ENCODE measurements at regions not wholly inside any gene's neighbourhood (a gene's known extent, or its start where the extent isn't known, plus 50 kb on each side); places are given as distances from the start of the nearest gene placed in this dataset.

- Histone ChIP-seq H4K20me1 (ENCODE audit: insufficient read depth) (no peaks in the 10 kb centered on the region), H3K36me3 (replicated peaks in 1 of 2; ENCODE audit: control insufficient read depth in 1 of 2, insufficient read depth in 2 of 2, low read length in 1 of 2) (no peaks in the 10 kb centered on the region), H3K9me2 (no peaks in the 10 kb centered on the region), H3F3A (replicated peaks; ENCODE audit: insufficient read depth) (no peaks in the 10 kb centered on the region), H2AFZ (ENCODE audit: low read depth) (no peak overlapping the region), H3K9me3 (no peaks in the 10 kb centered on the region), H3K4me2 (no peak overlapping the region), H3K9ac (no peak overlapping the region), H3K27me3 (ENCODE audit: insufficient read depth) (no peaks in the 10 kb centered on the region), H3K4me1 (ENCODE audit: control insufficient read depth in 1 of 2, insufficient read depth in 2 of 2, low read depth in 1 of 2, low read length in 1 of 2) (no peaks in the 10 kb centered on the region), H3K79me2 (ENCODE audit: insufficient read depth) (no peaks in the 10 kb centered on the region), H3K4me3 (ENCODE audit: low read depth in 2 of 2, low read length in 1 of 2) (no peak overlapping the region), H3K27ac (ENCODE audit: low read depth in 2 of 2, low read length in 1 of 2) (no peak overlapping the region)
- DNase-seq: no peak
- TF ChIP-seq JUND (IDR thresholded peaks at IDR 0.05) (no peak), ZBTB33 (IDR thresholded peaks at IDR 0.05; ENCODE audit: borderline replicate concordance, low read depth) (no peak), NFIC (IDR thresholded peaks at IDR 0.05; ENCODE audit: borderline replicate concordance) (no peak), MXI1 (IDR thresholded peaks at IDR 0.05; ENCODE audit: low read depth, low read length) (no peak), NRF1 (IDR thresholded peaks at IDR 0.05; ENCODE audit: low read depth, low read length) (no peak), MAX (IDR thresholded peaks at IDR 0.05; ENCODE audit: low read depth) (no peak), SMC3 (IDR thresholded peaks at IDR 0.05; ENCODE audit: low read depth, low read length) (no peak), YY1 (IDR thresholded peaks at IDR 0.05; ENCODE audit: low read depth) (no peak), MEF2A (IDR thresholded peaks at IDR 0.05; ENCODE audit: borderline replicate concordance, low read depth) (no peak), SIN3A (IDR thresholded peaks at IDR 0.05; ENCODE audit: borderline replicate concordance, low read depth, low read length) (no peak), FOXM1 (IDR thresholded peaks at IDR 0.05; ENCODE audit: low read depth) (no peak), POLR2AphosphoS5 (IDR thresholded peaks at IDR 0.05; ENCODE audit: low read depth, low read length) (no peak), EZH2phosphoT487 (IDR thresholded peaks at IDR 0.05; ENCODE audit: borderline replicate concordance, low read depth) (no peak), GABPA (IDR thresholded peaks at IDR 0.05; ENCODE audit: low read depth) (no peak)
- TF ChIP-seq, protein P1, sequence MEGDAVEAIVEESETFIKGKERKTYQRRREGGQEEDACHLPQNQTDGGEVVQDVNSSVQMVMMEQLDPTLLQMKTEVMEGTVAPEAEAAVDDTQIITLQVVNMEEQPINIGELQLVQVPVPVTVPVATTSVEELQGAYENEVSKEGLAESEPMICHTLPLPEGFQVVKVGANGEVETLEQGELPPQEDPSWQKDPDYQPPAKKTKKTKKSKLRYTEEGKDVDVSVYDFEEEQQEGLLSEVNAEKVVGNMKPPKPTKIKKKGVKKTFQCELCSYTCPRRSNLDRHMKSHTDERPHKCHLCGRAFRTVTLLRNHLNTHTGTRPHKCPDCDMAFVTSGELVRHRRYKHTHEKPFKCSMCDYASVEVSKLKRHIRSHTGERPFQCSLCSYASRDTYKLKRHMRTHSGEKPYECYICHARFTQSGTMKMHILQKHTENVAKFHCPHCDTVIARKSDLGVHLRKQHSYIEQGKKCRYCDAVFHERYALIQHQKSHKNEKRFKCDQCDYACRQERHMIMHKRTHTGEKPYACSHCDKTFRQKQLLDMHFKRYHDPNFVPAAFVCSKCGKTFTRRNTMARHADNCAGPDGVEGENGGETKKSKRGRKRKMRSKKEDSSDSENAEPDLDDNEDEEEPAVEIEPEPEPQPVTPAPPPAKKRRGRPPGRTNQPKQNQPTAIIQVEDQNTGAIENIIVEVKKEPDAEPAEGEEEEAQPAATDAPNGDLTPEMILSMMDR (IDR thresholded peaks at IDR 0.05): no peak
- TF ChIP-seq, protein P2, sequence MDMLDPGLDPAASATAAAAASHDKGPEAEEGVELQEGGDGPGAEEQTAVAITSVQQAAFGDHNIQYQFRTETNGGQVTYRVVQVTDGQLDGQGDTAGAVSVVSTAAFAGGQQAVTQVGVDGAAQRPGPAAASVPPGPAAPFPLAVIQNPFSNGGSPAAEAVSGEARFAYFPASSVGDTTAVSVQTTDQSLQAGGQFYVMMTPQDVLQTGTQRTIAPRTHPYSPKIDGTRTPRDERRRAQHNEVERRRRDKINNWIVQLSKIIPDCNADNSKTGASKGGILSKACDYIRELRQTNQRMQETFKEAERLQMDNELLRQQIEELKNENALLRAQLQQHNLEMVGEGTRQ (IDR thresholded peaks at IDR 0.05; ENCODE audit: borderline replicate concordance, low read depth, low read length): no peak
- 60% methylated on average over 1 of the region's 1 CpG for WGBS (ENCODE audit: low lambda C conversion rate)
- POLR2A ChIA-PET: no interaction called here
- CTCF ChIA-PET: no interaction called here
Measured at GRCh38 chr15:32222716-32223115, 180.4 kb downstream of the GOLGA8K start.

Small RNA genes lying in the stretch of these regions (small RNA-seq; reads per million reads assigned to genes)
- gene RNU6-18P: 0 reads per million in 7 experiments

All from SK-N-SH (cell line).